WTC11 (cell line): ENCODE measurements at regions not wholly inside any gene's neighbourhood (a gene's known extent, or its start where the extent isn't known, plus 50 kb on each side); places are given as distances from the start of the nearest gene placed in this dataset.

ENCODE experiments used
- ATAC-seq: fragments of 200-7000 bp; cut with Tn5 transposase; 2 replicates; pipeline ENCODE4 v1.10.0; 2021; ENCODE audit warnings: mild to moderate bottlenecking, moderate library complexity
- CTCF ChIA-PET: fragments of 300-600 bp; sonication (Branson Sonifier 250); formaldehyde crosslinking; loops from one replicate; lab custom pipeline; 2021; ENCODE audit warnings: antibody characterized with exemption; lab: Charles Lee
- POLR2A ChIA-PET: fragments of 350-600 bp; sonication (Branson Sonifier 250); formaldehyde crosslinking; loops from one replicate; lab custom pipeline; 2021; ENCODE audit warnings: antibody characterized with exemption; lab: Charles Lee
- DNase-seq: peaks from one replicate; pipeline ENCODE4 v3.0.0; 2021; ENCODE audit warnings: low spot score
- H3K27ac Mint-ChIP-seq: 2 replicates; pipeline ENCODE4 v1.8.0; 2021; ENCODE audit warnings: mixed read lengths
- H3K27me3 Mint-ChIP-seq: 2 replicates; pipeline ENCODE4 v1.8.0; 2021; ENCODE audit warnings: low read depth, mild to moderate bottlenecking, moderate library complexity, mixed read lengths
- H3K36me3 Mint-ChIP-seq: 2 replicates; pipeline ENCODE4 v1.8.0; 2021; ENCODE audit warnings: mixed read lengths
- H3K4me1 Mint-ChIP-seq: 2 replicates; pipeline ENCODE4 v1.8.0; 2022; ENCODE audit warnings: mixed read lengths
- H3K4me3 Mint-ChIP-seq: 2 replicates; pipeline ENCODE4 v1.8.0; 2021; ENCODE audit warnings: mild to moderate bottlenecking, moderate library complexity, mixed read lengths
- H3K9me3 Mint-ChIP-seq: 2 replicates; pipeline ENCODE4 v1.8.0; 2021; ENCODE audit warnings: mixed read lengths
- ATF1 ChIP-seq: sonication (generic); formaldehyde crosslinking; IDR thresholded peaks from 2 replicates; pipeline ENCODE4 v1.8.1; 2023; ENCODE audit warnings: mild to moderate bottlenecking, moderate library complexity, missing genetic modification reagents
- CREM ChIP-seq: sonication (generic); formaldehyde crosslinking; IDR thresholded peaks from 2 replicates; pipeline ENCODE4 v1.8.1; 2022; ENCODE audit warnings: mild to moderate bottlenecking, missing genetic modification reagents, moderate library complexity
- CTCF ChIP-seq: fragments of 200-600 bp; IDR thresholded peaks from 2 replicates; pipeline ENCODE4 v1.8.0; 2022; ENCODE audit warnings: antibody characterized with exemption
- E2F1 ChIP-seq: sonication (generic); formaldehyde crosslinking; IDR thresholded peaks from 2 replicates; pipeline ENCODE4 v1.8.0; 2022; ENCODE audit warnings: mild to moderate bottlenecking, missing genetic modification reagents
- FOXK1 ChIP-seq: sonication (generic); formaldehyde crosslinking; IDR thresholded peaks from 2 replicates; pipeline ENCODE4 v1.8.0; 2022; ENCODE audit warnings: mild to moderate bottlenecking, moderate library complexity, missing genetic modification reagents
- FOXP4 ChIP-seq: sonication (generic); formaldehyde crosslinking; IDR thresholded peaks from 2 replicates; pipeline ENCODE4 v1.8.0; 2022; ENCODE audit warnings: mild to moderate bottlenecking, missing genetic modification reagents
- GABPB1 ChIP-seq: sonication (generic); formaldehyde crosslinking; IDR thresholded peaks from 2 replicates; pipeline ENCODE4 v1.8.1; 2023; ENCODE audit warnings: mild to moderate bottlenecking, missing genetic modification reagents
- MYBL2 ChIP-seq: sonication (generic); formaldehyde crosslinking; IDR thresholded peaks from 2 replicates; pipeline ENCODE4 v1.8.1; 2023; ENCODE audit warnings: mild to moderate bottlenecking, moderate library complexity, missing genetic modification reagents
- NFYB ChIP-seq: sonication (generic); formaldehyde crosslinking; conservative IDR thresholded peaks from 2 replicates; pipeline ENCODE4 v1.8.0; 2022; ENCODE audit warnings: low read depth, missing genetic modification reagents
- NR3C1 ChIP-seq: sonication (generic); formaldehyde crosslinking; conservative IDR thresholded peaks from 2 replicates; pipeline ENCODE4 v1.8.1; 2023; ENCODE audit warnings: low read depth, mild to moderate bottlenecking, missing genetic modification reagents
- PREB ChIP-seq: sonication (generic); formaldehyde crosslinking; IDR thresholded peaks from 2 replicates; pipeline ENCODE4 v1.8.1; 2022; ENCODE audit warnings: mild to moderate bottlenecking, missing genetic modification reagents, moderate library complexity, borderline replicate concordance
- RORB ChIP-seq: fragments of 250-450 bp; sonication (Bioruptor Pico); IDR thresholded peaks from 2 replicates; pipeline ENCODE4 v1.9.0; 2021; ENCODE audit warnings: mild to moderate bottlenecking
- SP1 ChIP-seq: sonication (generic); formaldehyde crosslinking; conservative IDR thresholded peaks from 2 replicates; pipeline ENCODE4 v1.8.1; 2022; ENCODE audit warnings: missing genetic modification reagents
- STAT6 ChIP-seq: sonication (generic); formaldehyde crosslinking; conservative IDR thresholded peaks from 2 replicates; pipeline ENCODE4 v1.8.1; 2023; ENCODE audit warnings: mild to moderate bottlenecking, low read depth, missing genetic modification reagents, moderate library complexity
- USF2 ChIP-seq: sonication (generic); formaldehyde crosslinking; IDR thresholded peaks from 2 replicates; pipeline ENCODE4 v1.8.1; 2023; ENCODE audit warnings: mild to moderate bottlenecking, missing genetic modification reagents, moderate library complexity
- ZBTB21 ChIP-seq: sonication (generic); formaldehyde crosslinking; IDR thresholded peaks from 2 replicates; pipeline ENCODE4 v1.8.1; 2023; ENCODE audit warnings: mild to moderate bottlenecking, missing genetic modification reagents, borderline replicate concordance
- ZNF138 ChIP-seq: sonication (generic); formaldehyde crosslinking; conservative IDR thresholded peaks from 2 replicates; pipeline ENCODE4 v1.8.1; 2022; ENCODE audit warnings: mild to moderate bottlenecking, moderate library complexity, missing genetic modification reagents
- ZNF219 ChIP-seq: sonication (generic); formaldehyde crosslinking; IDR thresholded peaks from 2 replicates; pipeline ENCODE4 v1.8.0; 2023; ENCODE audit warnings: missing genetic modification reagents, mild to moderate bottlenecking, borderline replicate concordance
- ZNF317 ChIP-seq: sonication (generic); formaldehyde crosslinking; IDR thresholded peaks from 2 replicates; pipeline ENCODE4 v1.8.1; 2023; ENCODE audit warnings: low read depth, mild to moderate bottlenecking, moderate library complexity, missing genetic modification reagents, borderline replicate concordance
- ZNF396 ChIP-seq: fragments of 250-450 bp; sonication (Bioruptor Pico); IDR thresholded peaks from 2 replicates; pipeline ENCODE4 v1.8.0; 2021; ENCODE audit warnings: mild to moderate bottlenecking, moderate library complexity, borderline replicate concordance
- ZNF671 ChIP-seq: fragments of 250-450 bp; sonication (Bioruptor Pico); IDR thresholded peaks from 2 replicates; pipeline ENCODE4 v1.8.0; 2021; ENCODE audit warnings: mild to moderate bottlenecking

GRCh38 chrX:8323356-8323755, 141.3 kb upstream of the VCX3B start (continued):
- TF ChIP-seq STAT6 (CRISPR knock-in tag) (no peak), FOXK1 (CRISPR knock-in tag) (no peak), GABPB1 (CRISPR knock-in tag) (no peak), ATF1 (CRISPR knock-in tag) (no peak), NR3C1 (CRISPR knock-in tag) (no peak), RORB (CRISPR knock-in tag) (no peak)
- TF ChIP-seq, all 79 proteins: peak for 0

GRCh38 chrX:8341814-8342590, 122.6 kb upstream of the VCX3B start:
- Mint-ChIP-seq H3K4me1 (no peaks in the 10 kb centered on the region), H3K27ac (no peak overlapping the region), H3K4me3 (no peak overlapping the region), H3K36me3 (no peaks in the 10 kb centered on the region), H3K9me3 (no peaks in the 10 kb centered on the region), H3K27me3 (no peaks in the 10 kb centered on the region)
- no peak for DNase-seq
- CTCF ChIA-PET: no interaction called here
- no peak for TF ChIP-seq NR3C1 (CRISPR knock-in tag)
- TF ChIP-seq USF2 (CRISPR knock-in tag): no peak
- no peak for TF ChIP-seq FOXP4
- TF ChIP-seq MYBL2: no peak
- TF ChIP-seq ZNF219: no peak
- TF ChIP-seq CTCF: no peak
- no peak for TF ChIP-seq ZNF138 (CRISPR knock-in tag)
- no peak for TF ChIP-seq NFYB (CRISPR knock-in tag)
- no peak for ATAC-seq
- POLR2A ChIA-PET: no interaction called here

GRCh38 chrX:8345473-8345872, 119.2 kb upstream of the VCX3B start:
- no peak overlapping the region for H3K4me3 Mint-ChIP-seq
- ChIA-PET POLR2A (no interaction called here), CTCF (no interaction called here)
- DNase-seq (no peak), ATAC-seq (no peak)
- H3K9me3 Mint-ChIP-seq: no peaks in the 10 kb centered on the region
- H3K4me1 Mint-ChIP-seq: no peaks in the 10 kb centered on the region
- no peaks in the 10 kb centered on the region for H3K36me3 Mint-ChIP-seq
- no peak overlapping the region for H3K27ac Mint-ChIP-seq
- H3K27me3 Mint-ChIP-seq: no peaks in the 10 kb centered on the region
- TF ChIP-seq CREM (CRISPR knock-in tag) (no peak), ZNF317 (CRISPR knock-in tag) (no peak), ZNF396 (CRISPR knock-in tag) (no peak), ZBTB21 (CRISPR knock-in tag) (no peak), ZNF671 (CRISPR knock-in tag) (no peak), E2F1 (CRISPR knock-in tag) (no peak), SP1 (CRISPR knock-in tag) (no peak), PREB (CRISPR knock-in tag) (no peak)
